Loucy (cell line): ENCODE measurements at regions not wholly inside any gene's neighbourhood (a gene's known extent, or its start where the extent isn't known, plus 50 kb on each side); places are given as distances from the start of the nearest gene placed in this dataset.

ENCODE experiments used
- EZH2phosphoT487 ChIP-seq: fragments of 200-600 bp; IDR thresholded peaks from 2 replicates; pipeline ENCODE4 v1.6.1; 2018; ENCODE audit warnings: antibody characterized with exemption, mild to moderate bottlenecking, moderate library complexity, borderline replicate concordance
- TF ChIP-seq, protein P1 (sequence below): fragments of 200-600 bp; sonication (generic); conservative IDR thresholded peaks from 2 replicates; pipeline ENCODE4 v1.5.1; 2014; ENCODE audit warnings: mild to moderate bottlenecking, antibody characterized with exemption, low read length

DNA sequence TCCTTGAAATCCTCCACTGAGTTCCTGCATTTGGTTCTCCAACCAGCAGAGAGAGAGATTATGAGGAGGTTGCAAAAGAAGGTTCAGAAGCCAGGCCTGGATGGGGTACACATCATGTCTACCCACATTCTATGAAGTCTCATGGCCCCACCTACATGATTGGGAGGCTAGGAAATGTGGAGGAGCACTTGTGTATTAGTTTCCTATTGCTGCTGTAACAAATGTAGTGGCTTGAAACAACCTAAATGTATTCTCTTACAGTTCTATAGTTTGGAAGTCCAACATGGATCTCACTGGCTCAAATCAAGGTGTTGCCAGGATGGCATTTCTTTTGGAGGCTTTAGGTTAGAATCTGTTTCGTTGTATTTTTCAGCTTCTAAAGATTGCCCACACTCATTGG, 134.2 kb upstream of the ZNF648 start:
- TF ChIP-seq, protein P1, sequence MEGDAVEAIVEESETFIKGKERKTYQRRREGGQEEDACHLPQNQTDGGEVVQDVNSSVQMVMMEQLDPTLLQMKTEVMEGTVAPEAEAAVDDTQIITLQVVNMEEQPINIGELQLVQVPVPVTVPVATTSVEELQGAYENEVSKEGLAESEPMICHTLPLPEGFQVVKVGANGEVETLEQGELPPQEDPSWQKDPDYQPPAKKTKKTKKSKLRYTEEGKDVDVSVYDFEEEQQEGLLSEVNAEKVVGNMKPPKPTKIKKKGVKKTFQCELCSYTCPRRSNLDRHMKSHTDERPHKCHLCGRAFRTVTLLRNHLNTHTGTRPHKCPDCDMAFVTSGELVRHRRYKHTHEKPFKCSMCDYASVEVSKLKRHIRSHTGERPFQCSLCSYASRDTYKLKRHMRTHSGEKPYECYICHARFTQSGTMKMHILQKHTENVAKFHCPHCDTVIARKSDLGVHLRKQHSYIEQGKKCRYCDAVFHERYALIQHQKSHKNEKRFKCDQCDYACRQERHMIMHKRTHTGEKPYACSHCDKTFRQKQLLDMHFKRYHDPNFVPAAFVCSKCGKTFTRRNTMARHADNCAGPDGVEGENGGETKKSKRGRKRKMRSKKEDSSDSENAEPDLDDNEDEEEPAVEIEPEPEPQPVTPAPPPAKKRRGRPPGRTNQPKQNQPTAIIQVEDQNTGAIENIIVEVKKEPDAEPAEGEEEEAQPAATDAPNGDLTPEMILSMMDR = no peak
- TF ChIP-seq EZH2phosphoT487 = no peak
